ENCODE measurements at regions not wholly inside any gene's neighbourhood (a gene's known extent, or its start where the extent isn't known, plus 50 kb on each side); places are given as distances from the start of the nearest gene placed in this dataset.

- no peaks in the 10 kb centered on the region for H3K36me3 Mint-ChIP-seq
- peaks cover 4% of the 10 kb centered on the region for H3K27me3 Mint-ChIP-seq (ENCODE audit: insufficient read depth, low read depth)
- no peak overlapping the region for H3K4me2 ChIP-seq
- no peak overlapping the region for H3K9ac ChIP-seq
- no peaks in the 10 kb centered on the region for H3K79me2 ChIP-seq (ENCODE audit: low read depth)
- H3F3A ChIP-seq (ENCODE audit: low read depth), result no peaks in the 10 kb centered on the region
- no peak overlapping the region for H3K4me3 Mint-ChIP-seq
- TF ChIP-seq EZH2phosphoT487 (IDR thresholded peaks at IDR 0.05), result no peak
- TF ChIP-seq EZH2 (IDR thresholded peaks at IDR 0.05), result no peak
- TF ChIP-seq CTCF (IDR thresholded peaks at IDR 0.05), result no peak
- H3K4me3 ChIP-seq, result no peak overlapping the region
- peaks cover 10% of the 10 kb centered on the region for H3K9me3 Mint-ChIP-seq
- no peak overlapping the region for H3K27ac ChIP-seq
- no peaks in the 10 kb centered on the region for H3K9me3 ChIP-seq (ENCODE audit: low read depth)
- no peak overlapping the region for H3K27ac Mint-ChIP-seq
- H2AFZ ChIP-seq (replicated peaks), result no peak overlapping the region
- H3K27me3 ChIP-seq, result no peaks in the 10 kb centered on the region
- no peaks in the 10 kb centered on the region for H4K20me1 ChIP-seq (ENCODE audit: low read depth)
- peaks cover 20% of the 10 kb centered on the region for H3K4me1 Mint-ChIP-seq
- no peaks in the 10 kb centered on the region for H3K4me1 ChIP-seq
- no peaks in the 10 kb centered on the region for H3K36me3 ChIP-seq
- DNase-seq (ENCODE audit: low spot score), result no peak
These were observed 453.3 kb downstream of the TXNL1 start for GRCh38 chr18:56185126-56185525.

GRCh38 chr18:56176751-56177150 lies 461.6 kb downstream of the TXNL1 start:
- Mint-ChIP-seq H3K27ac (no peak overlapping the region), H3K36me3 (no peaks in the 10 kb centered on the region), H3K9me3 (no peaks in the 10 kb centered on the region), H3K4me3 (no peak overlapping the region), H3K4me1 (no peaks in the 10 kb centered on the region), H3K27me3 (ENCODE audit: insufficient read depth, low read depth) (no peaks in the 10 kb centered on the region)
- Histone ChIP-seq H3K27me3 (no peaks in the 10 kb centered on the region), H2AFZ (replicated peaks) (no peak overlapping the region), H3K4me2 (no peak overlapping the region), H3K9me3 (ENCODE audit: low read depth) (no peaks in the 10 kb centered on the region), H3K79me2 (ENCODE audit: low read depth) (no peaks in the 10 kb centered on the region), H3K4me1 (no peaks in the 10 kb centered on the region), H3K9ac (no peak overlapping the region), H4K20me1 (ENCODE audit: low read depth) (no peaks in the 10 kb centered on the region), H3K4me3 (no peak overlapping the region), H3F3A (ENCODE audit: low read depth) (no peaks in the 10 kb centered on the region), H3K27ac (no peak overlapping the region), H3K36me3 (no peaks in the 10 kb centered on the region)
- TF ChIP-seq EZH2phosphoT487 (IDR thresholded peaks at IDR 0.05), result no peak
- DNase-seq (ENCODE audit: low spot score), result no peak

GRCh38 chr18:56175330-56176001 lies 462.9 kb downstream of the TXNL1 start:
- Histone ChIP-seq H3K4me2 (no peak overlapping the region), H3K27me3 (no peaks in the 10 kb centered on the region), H4K20me1 (ENCODE audit: low read depth) (no peaks in the 10 kb centered on the region), H3F3A (ENCODE audit: low read depth) (no peaks in the 10 kb centered on the region), H3K4me1 (no peaks in the 10 kb centered on the region), H2AFZ (replicated peaks) (no peak overlapping the region), H3K79me2 (ENCODE audit: low read depth) (no peaks in the 10 kb centered on the region), H3K4me3 (no peak overlapping the region), H3K36me3 (no peaks in the 10 kb centered on the region), H3K9me3 (ENCODE audit: low read depth) (no peaks in the 10 kb centered on the region), H3K27ac (no peak overlapping the region), H3K9ac (no peak overlapping the region)
- Mint-ChIP-seq H3K27ac (no peak overlapping the region), H3K4me3 (no peak overlapping the region), H3K27me3 (ENCODE audit: insufficient read depth, low read depth) (no peaks in the 10 kb centered on the region), H3K4me1 (no peaks in the 10 kb centered on the region), H3K36me3 (no peaks in the 10 kb centered on the region), H3K9me3 (no peaks in the 10 kb centered on the region)
- no peak for DNase-seq (ENCODE audit: low spot score)
- TF ChIP-seq EZH2 (IDR thresholded peaks at IDR 0.05) (no peak), CTCF (IDR thresholded peaks at IDR 0.05) (no peak), EZH2phosphoT487 (IDR thresholded peaks at IDR 0.05) (no peak)

GRCh38 chr18:56173542-56174220 lies 464.7 kb downstream of the TXNL1 start:
- H3K36me3 Mint-ChIP-seq, result no peaks in the 10 kb centered on the region
- Histone ChIP-seq H3K36me3 (no peaks in the 10 kb centered on the region), H4K20me1 (ENCODE audit: low read depth) (no peaks in the 10 kb centered on the region), H3K4me1 (peaks cover under 1% of the 10 kb centered on the region), H3K27me3 (no peaks in the 10 kb centered on the region), H3F3A (ENCODE audit: low read depth) (no peaks in the 10 kb centered on the region), H3K9me3 (ENCODE audit: low read depth) (no peaks in the 10 kb centered on the region), H3K4me3 (no peak overlapping the region), H2AFZ (replicated peaks) (no peak overlapping the region), H3K27ac (no peak overlapping the region), H3K4me2 (no peak overlapping the region), H3K9ac (no peak overlapping the region), H3K79me2 (ENCODE audit: low read depth) (no peaks in the 10 kb centered on the region)
- H3K4me3 Mint-ChIP-seq, result no peak overlapping the region
- DNase-seq (ENCODE audit: low spot score), result no peak
- no peaks in the 10 kb centered on the region for H3K9me3 Mint-ChIP-seq
- no peaks in the 10 kb centered on the region for H3K4me1 Mint-ChIP-seq
- TF ChIP-seq CTCF (IDR thresholded peaks at IDR 0.05) (no peak), EZH2phosphoT487 (IDR thresholded peaks at IDR 0.05) (no peak), EZH2 (IDR thresholded peaks at IDR 0.05) (no peak)
- H3K27me3 Mint-ChIP-seq (ENCODE audit: insufficient read depth, low read depth), result no peaks in the 10 kb centered on the region
- no peak overlapping the region for H3K27ac Mint-ChIP-seq
